Stimulated activated CD4-positive, alpha-beta T cell treated with anti-CD3 and anti-CD28 coated beads, Interleukin-4, amount 100 ng/mL, for 48 hours (primary cell): ENCODE measurements at regions not wholly inside any gene's neighbourhood (a gene's known extent, or its start where the extent isn't known, plus 50 kb on each side); places are given as distances from the start of the nearest gene placed in this dataset.

Experiments
- DNase-seq, 2 donors: peaks; one replicate each; pipeline ENCODE4 v3.0.0-alpha.2; 2020; ENCODE audit warnings: low read depth in 2 of 2

GRCh38 chr16:86316967-86317812 lies 193.1 kb upstream of the FOXF1 start:
- DNase-seq, result no peak

DNA sequence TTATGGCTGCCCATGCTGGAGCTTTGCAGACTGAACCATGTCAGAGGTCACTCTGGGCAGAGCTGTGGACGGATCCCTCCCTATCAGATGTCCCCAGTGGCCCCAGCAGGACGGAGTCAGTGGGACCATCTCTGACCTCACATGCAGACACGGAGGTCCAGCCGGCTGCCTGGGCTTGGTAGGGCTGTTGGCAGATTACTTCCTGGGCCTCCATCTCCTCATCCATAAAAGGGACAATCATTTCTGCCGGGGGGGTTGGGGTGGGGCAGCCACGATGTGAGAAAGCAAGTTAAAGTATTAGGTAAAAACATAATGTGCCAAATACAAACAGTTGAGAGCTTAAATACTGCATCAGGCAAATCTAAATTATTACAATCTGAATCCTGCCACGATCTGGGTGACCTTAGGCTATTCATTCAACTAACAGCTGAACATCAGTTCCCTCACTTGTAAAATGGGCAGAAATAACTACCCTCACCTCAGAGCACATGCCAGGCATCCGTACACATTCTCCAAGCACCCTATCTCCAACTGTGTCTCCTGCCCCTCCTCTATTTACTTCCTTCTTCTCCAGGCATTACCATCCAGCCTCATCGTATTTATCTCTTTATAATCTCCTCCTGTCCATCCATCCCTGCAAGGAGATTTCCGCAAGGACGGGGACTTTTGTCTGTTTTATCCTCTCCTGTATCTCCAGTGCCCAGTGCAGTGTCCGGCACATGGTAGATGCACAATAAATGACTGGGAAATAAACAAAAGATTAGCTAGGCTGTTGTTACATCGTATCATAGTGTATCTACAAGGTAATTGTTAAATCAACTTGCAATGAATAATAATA lies 192.3 kb upstream of the FOXF1 start:
- no peak for DNase-seq

GRCh38 chr16:86319585-86320236 lies 190.6 kb upstream of the FOXF1 start:
- no peak for DNase-seq

DNA sequence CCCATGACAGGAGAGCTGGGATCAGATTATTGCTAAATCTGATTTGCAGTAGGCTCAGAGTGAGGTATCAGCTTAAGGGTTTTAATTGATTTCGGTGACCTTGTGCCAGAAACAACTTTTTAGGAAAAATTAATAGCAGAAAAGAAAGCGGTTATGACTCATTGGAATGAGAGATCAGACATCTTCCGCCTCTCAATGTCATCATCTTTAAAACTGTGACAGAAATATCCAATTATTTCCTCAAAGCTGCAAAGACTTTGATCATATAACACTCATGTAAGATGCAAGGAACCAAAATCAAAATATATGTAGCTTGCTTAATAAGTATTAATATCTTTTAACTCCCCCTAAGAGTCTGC lies 190.1 kb upstream of the FOXF1 start:
- DNase-seq, result no peak

DNA sequence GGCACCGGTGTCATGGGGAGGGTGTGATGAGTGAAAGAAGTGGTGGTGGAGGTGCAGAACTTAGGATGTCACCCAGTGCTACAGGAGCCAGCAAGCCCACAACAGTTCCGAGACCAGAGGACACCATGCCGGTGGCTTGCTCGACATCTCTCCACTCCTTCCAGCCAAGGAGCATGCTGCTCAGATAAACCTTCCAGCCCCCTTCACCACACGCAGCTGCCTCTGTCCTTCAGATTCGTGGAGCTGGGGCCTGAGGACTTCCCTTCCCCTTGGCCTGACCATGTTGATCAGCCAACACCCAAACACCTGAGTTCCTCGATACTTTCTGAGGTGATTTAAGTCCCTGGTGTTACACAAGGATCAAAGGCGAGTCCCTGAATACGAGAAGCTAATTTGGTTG lies 188.8 kb upstream of the FOXF1 start:
- no peak for DNase-seq

GRCh38 chr16:86322283-86322682 lies 188.0 kb upstream of the FOXF1 start:
- DNase-seq, result no peak

DNA sequence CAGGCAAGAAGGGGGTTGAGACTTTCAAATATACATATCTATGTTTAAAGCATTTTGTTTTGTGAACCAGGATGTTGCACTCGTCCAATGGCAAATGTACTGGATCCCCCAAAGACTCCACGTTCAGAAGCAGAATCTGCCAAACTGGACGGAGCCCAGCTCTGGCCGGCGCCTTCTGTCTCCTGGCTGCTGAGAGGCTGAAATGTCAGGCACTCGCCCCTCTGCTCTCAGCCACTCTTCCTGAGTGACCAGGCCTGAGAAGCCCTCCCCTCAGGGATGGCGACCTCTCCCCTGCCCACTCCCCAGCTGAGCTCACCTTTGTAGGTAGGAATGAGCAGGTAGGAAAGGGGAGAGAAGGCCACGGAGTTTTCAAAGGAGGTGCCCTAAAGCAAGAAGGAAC lies 187.5 kb upstream of the FOXF1 start:
- DNase-seq, result no peak

GRCh38 chr16:86324320-86324719 lies 186.0 kb upstream of the FOXF1 start:
- no peak for DNase-seq

DNA sequence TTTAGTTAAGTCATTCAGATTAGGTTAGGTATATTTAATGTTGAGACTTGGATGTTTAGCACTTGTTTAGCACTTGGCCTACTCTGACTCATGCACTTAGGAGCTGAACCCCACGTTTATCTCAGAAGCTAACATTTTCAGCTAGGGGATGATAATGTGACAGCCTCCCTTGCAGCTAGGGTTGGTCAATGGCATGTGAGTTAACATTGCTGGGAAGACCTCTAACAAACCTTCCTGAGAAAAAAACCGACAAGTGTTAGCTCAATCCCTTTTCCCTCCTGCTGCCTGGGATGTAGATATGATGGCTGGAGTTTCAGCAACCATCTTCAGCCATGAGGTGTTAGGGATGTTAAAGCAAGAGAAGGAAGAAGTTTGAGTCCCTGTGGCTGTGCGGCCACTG lies 185.0 kb upstream of the FOXF1 start:
- DNase-seq, result no peak

DNA sequence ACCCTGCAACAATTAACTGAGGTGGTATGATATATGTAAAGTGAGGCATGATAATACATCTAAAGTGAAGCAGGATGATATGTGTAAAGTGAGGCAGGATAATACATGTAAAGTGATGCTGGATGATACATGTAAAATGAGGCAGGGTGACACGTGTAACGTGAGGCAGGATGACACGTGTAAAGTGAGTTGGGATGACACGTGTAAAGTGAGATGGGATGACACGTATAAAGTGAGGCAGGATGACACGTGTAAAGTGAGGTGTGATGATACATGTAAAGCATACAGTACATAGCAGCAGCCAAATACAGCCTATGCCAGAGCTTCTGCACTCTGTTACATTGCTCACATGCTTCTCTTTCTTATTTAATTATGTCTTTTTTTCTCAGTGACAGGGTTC lies 184.4 kb upstream of the FOXF1 start:
- no peak for DNase-seq

DNA sequence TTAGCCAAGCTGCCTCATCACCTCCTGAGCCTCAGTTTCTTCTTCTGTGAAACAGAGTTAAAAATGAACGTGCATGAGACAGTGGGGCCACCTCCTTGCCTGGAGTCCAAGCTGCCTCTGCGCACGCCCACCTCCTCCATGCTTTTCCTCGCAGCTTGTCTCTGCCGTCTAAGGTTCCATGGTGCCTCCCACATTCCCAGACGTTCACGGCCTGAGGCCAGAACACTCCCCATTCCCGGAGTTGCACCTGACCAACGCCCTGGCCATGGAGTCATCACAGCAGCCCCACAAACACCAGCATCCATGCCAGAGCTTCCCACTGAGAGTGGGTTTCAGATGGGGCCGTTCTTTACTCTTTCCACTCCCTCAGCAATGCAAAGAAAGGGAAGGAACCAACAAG lies 183.0 kb upstream of the FOXF1 start:
- no peak for DNase-seq

GRCh38 chr16:86330906-86331305 lies 179.4 kb upstream of the FOXF1 start:
- DNase-seq, result no peak

- DNase-seq, result no peak
These were observed 176.2 kb upstream of the FOXF1 start for GRCh38 chr16:86334079-86334635.

DNA sequence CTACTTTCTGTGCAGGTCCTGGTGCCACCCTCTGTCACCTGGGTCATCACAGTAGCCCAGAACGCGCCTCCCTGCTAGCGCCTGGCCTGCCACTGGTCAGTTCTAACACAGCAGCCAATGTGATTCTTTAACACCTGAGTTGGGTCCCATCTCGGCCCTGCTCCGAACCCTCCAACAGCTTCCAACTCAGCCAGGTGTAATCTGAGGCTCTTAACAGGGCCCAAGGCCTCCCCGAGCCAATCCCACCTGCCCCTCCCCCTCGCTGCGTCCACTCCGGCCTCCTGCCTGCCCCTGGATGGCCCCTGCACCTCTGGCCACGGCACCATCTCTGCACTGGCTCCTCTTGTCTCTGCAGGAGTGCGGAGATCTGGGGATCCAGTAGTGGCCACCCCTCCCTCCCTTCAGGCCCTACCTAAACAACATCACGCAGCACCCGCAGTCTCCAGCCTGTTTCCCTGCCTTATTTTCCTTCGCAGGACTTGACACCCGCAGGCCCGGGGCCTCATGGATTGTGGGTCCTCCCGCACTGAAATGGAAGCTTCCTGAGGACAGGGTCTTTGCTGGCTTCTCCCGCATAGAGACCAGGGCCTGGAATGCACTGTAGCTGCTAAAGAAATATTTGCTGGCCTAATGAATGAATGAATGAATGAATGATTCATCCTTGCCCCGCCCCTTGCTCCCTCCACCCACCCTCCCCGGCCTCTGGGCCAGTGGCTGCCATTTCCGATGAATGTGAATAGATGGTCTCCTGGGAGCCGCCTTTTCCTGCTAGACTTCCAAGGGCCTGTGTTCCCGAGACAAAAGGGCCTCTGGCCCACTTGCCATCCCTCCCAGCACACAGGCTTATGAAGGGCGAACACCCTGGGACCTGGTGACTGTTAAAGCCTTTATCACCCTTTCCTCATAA lies 174.8 kb upstream of the FOXF1 start:
- no peak for DNase-seq

- DNase-seq, result no peak
These were observed 173.2 kb upstream of the FOXF1 start for GRCh38 chr16:86337138-86337537.

DNA sequence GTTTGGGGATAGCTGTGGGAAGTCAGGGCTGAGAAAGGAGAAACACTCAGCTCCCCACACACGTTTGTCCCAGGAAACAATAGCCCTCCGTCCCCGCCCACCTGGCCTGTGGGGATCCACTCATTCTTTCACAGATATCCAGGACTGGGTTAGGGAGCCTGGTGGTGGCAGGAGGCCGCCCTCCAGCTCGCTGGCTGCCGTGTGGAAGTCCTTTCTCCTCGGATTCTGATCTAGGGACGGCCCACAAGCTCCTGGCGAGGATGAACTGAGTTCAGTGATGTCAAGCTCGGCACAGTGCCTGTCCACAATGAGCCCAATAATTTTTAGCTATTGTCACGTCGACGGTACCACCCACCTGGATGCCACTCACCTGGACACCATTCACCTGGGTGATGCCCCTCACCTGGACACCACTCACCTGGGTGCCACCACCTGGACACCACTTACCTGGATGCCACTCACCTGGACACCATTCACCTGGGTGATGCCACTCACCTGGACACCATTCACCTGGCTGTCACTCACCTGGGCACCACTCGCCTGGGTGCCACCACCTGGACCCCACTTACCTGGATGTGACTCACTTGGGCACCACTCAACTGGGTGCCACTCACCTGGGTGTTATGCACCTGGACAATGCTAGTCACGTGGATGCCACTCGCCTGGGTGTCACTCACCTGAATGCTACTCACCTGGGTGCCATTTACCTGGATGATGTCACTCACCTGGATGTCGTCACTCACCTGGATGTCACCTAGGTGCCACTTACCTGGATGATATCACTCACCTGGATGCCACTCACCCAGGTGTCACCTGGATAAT lies 172.5 kb upstream of the FOXF1 start:
- DNase-seq, result no peak

GRCh38 chr16:86338403-86339115 lies 171.8 kb upstream of the FOXF1 start:
- no peak for DNase-seq

DNA sequence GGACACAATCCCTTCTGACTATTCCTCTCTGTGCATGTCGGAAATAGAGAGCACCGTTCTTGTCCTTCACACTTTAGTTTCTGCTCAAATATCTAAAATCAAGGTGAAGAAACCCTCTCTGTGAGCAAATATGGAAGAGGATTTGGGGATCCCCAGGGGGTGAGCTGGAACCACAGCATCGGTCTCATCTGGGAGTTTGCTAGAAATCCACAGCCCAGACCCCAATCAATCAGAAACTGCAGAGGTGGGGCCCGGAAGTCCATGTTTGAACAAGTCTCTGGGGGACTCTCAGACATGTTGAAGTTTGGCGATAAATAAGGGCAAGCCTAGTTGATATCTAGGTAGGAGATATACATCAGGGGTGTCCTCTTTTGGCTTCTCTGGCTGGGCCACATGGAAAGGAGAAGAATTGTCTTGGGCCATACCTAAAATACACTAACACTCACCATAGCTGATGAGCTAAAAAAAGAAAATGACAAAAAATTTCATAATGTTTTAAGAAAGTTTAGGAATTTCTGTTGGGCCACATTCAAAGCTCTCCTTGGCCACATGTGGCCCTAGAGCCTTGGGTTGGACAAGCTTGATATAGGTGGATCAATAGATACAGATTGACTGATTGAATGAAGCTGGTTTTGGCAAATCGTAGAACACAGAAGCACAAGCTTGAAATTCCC lies 168.0 kb upstream of the FOXF1 start:
- no peak for DNase-seq
